Stimulated activated CD4-positive, alpha-beta T cell treated with anti-CD3 and anti-CD28 coated beads, Interleukin-2, amount 100 ng/mL, for 24 hours (primary cell): ENCODE measurements at regions not wholly inside any gene's neighbourhood (a gene's known extent, or its start where the extent isn't known, plus 50 kb on each side); places are given as distances from the start of the nearest gene placed in this dataset.
"Not testable (repeated sequence)": the region's sequence is repeated elsewhere in the genome, so short reads cannot be mapped to it uniquely, and the experiment has no call there.

Experiments
- DNase-seq, 2 donors: peaks; one replicate each; pipeline ENCODE4 v3.0.0-alpha.2; 2020

- DNase-seq, result no peak
Observed at GRCh38 chrX:129071390-129071789, 451.9 kb downstream of the SMARCA1 start.

GRCh38 chrX:129065895-129066294 lies 457.4 kb downstream of the SMARCA1 start:
- DNase-seq, result no peak

- DNase-seq, result no peak
Observed at GRCh38 chrX:129058405-129058804, 464.9 kb downstream of the SMARCA1 start.

GRCh38 chrX:129043138-129043537 lies 480.2 kb downstream of the SMARCA1 start:
- no peak for DNase-seq

- no peak for DNase-seq
Observed at GRCh38 chrX:129041319-129041718, 482.0 kb downstream of the SMARCA1 start.

- no peak for DNase-seq
Observed at GRCh38 chrX:129040124-129040523, 483.2 kb downstream of the SMARCA1 start.

GRCh38 chrX:129039176-129039575 lies 484.1 kb downstream of the SMARCA1 start:
- DNase-seq, result no peak

GRCh38 chrX:129037389-129037788 lies 485.9 kb downstream of the SMARCA1 start:
- DNase-seq, result no peak

GRCh38 chrX:129035180-129035579 lies 488.1 kb downstream of the SMARCA1 start:
- no peak for DNase-seq

- DNase-seq, result no peak
Observed at GRCh38 chrX:129034196-129034595, 489.1 kb downstream of the SMARCA1 start.

- no peak for DNase-seq
Observed at GRCh38 chrX:129026202-129026601, 497.1 kb downstream of the SMARCA1 start.

- DNase-seq, result no peak
Observed at GRCh38 chrX:129025376-129025775, 497.9 kb downstream of the SMARCA1 start.

GRCh38 chrX:129019412-129019811 lies 503.9 kb downstream of the SMARCA1 start:
- DNase-seq, result no peak

GRCh38 chrX:129015381-129015780 lies 507.9 kb downstream of the SMARCA1 start:
- no peak for DNase-seq

- DNase-seq, result no peak
Observed at GRCh38 chrX:129013574-129013973, 509.7 kb downstream of the SMARCA1 start.

- no peak for DNase-seq
Observed at GRCh38 chrX:129007631-129008030, 515.7 kb downstream of the SMARCA1 start.

GRCh38 chrX:129006491-129006890 lies 516.8 kb downstream of the SMARCA1 start:
- no peak for DNase-seq

- DNase-seq, result no peak
Observed at GRCh38 chrX:129000797-129001196, 522.5 kb downstream of the SMARCA1 start.

- DNase-seq, result no peak
Observed at GRCh38 chrX:129000018-129000417, 523.3 kb downstream of the SMARCA1 start.

- no peak for DNase-seq
Observed at GRCh38 chrX:128992107-128992971, 531.0 kb downstream of the SMARCA1 start.

GRCh38 chrX:128975745-128976144 lies 547.5 kb downstream of the SMARCA1 start:
- DNase-seq, result peak in 1 of 2 donors; percentile 24

- DNase-seq, result no peak
Observed at GRCh38 chrX:128973033-128973432, 550.3 kb downstream of the SMARCA1 start.

- DNase-seq, result no peak
Observed at GRCh38 chrX:128961290-128961689, 562.0 kb downstream of the SMARCA1 start.

- not testable (repeated sequence) for DNase-seq
Observed at GRCh38 chrX:128954697-128955096, 568.6 kb downstream of the SMARCA1 start.

- no peak for DNase-seq
Observed at GRCh38 chrX:128931071-128931470, 592.2 kb downstream of the SMARCA1 start.
